ENCODE measurements at regions not wholly inside any gene's neighbourhood (a gene's known extent, or its start where the extent isn't known, plus 50 kb on each side); places are given as distances from the start of the nearest gene placed in this dataset.

- CTCF ChIA-PET, result no interaction called here
- Histone ChIP-seq H3K27ac (ENCODE audit: low read depth, low read length, poor library complexity, severe bottlenecking) (no peak overlapping the region), H3K4me3 (ENCODE audit: low read depth, low read length, poor library complexity, severe bottlenecking) (no peak overlapping the region), H3K27me3 (replicated peaks; ENCODE audit: insufficient read depth, low read depth, low read length, poor library complexity) (no peaks in the 10 kb centered on the region), H3K36me3 (ENCODE audit: insufficient read depth, low read length, poor library complexity, severe bottlenecking) (no peaks in the 10 kb centered on the region), H3K4me1 (ENCODE audit: insufficient read depth, low read length, poor library complexity, severe bottlenecking) (no peaks in the 10 kb centered on the region), H3K9me3 (ENCODE audit: low read depth, low read length, poor library complexity, severe bottlenecking) (peaks cover 15% of the 10 kb centered on the region)
- BruUV-seq (replicated peaks), result no TSS peak
- no peak for DNase-seq (ENCODE audit: low spot score)
- intact Hi-C loops (cut with micrococcal nuclease; ENCODE audit: unreplicated experiment), result no loop called here
- TF ChIP-seq CTCF (conservative IDR thresholded peaks at IDR 0.05; ENCODE audit: low read depth, low read length) (no peak), EZH2 (IDR thresholded peaks at IDR 0.05; ENCODE audit: borderline replicate concordance, low read depth, low read length, poor library complexity, severe bottlenecking) (no peak)
- POLR2A ChIA-PET (ENCODE audit: low non-redundant PET), result no interaction called here
These were observed 73.9 kb upstream of the TAF9B start for GRCh38 chrX:78213331-78213730.

- no peak overlapping the region for H3K27ac ChIP-seq (ENCODE audit: low read depth, low read length, poor library complexity, severe bottlenecking)
- H3K27me3 ChIP-seq (replicated peaks; ENCODE audit: insufficient read depth, low read depth, low read length, poor library complexity), result no peaks in the 10 kb centered on the region
- no peaks in the 10 kb centered on the region for H3K9me3 ChIP-seq (ENCODE audit: low read depth, low read length, poor library complexity, severe bottlenecking)
- H3K4me3 ChIP-seq (ENCODE audit: low read depth, low read length, poor library complexity, severe bottlenecking), result no peak overlapping the region
- ChIA-PET POLR2A (ENCODE audit: low non-redundant PET) (no interaction called here), CTCF (no interaction called here)
- H3K36me3 ChIP-seq (ENCODE audit: insufficient read depth, low read length, poor library complexity, severe bottlenecking), result no peaks in the 10 kb centered on the region
- no peaks in the 10 kb centered on the region for H3K4me1 ChIP-seq (ENCODE audit: insufficient read depth, low read length, poor library complexity, severe bottlenecking)
- intact Hi-C loops (cut with micrococcal nuclease; ENCODE audit: unreplicated experiment), result no loop called here
- no TSS peak for BruUV-seq (replicated peaks)
- DNase-seq (ENCODE audit: low spot score), result peak; percentile 12
- TF ChIP-seq EZH2 (IDR thresholded peaks at IDR 0.05; ENCODE audit: borderline replicate concordance, low read depth, low read length, poor library complexity, severe bottlenecking) (no peak), CTCF (conservative IDR thresholded peaks at IDR 0.05; ENCODE audit: low read depth, low read length) (peak; percentile 48)
These were observed 60.4 kb upstream of the TAF9B start for GRCh38 chrX:78199851-78200250.

Measured in A673 (cell line).